ENCODE measurements at regions not wholly inside any gene's neighbourhood (a gene's known extent, or its start where the extent isn't known, plus 50 kb on each side); places are given as distances from the start of the nearest gene placed in this dataset.

DNA sequence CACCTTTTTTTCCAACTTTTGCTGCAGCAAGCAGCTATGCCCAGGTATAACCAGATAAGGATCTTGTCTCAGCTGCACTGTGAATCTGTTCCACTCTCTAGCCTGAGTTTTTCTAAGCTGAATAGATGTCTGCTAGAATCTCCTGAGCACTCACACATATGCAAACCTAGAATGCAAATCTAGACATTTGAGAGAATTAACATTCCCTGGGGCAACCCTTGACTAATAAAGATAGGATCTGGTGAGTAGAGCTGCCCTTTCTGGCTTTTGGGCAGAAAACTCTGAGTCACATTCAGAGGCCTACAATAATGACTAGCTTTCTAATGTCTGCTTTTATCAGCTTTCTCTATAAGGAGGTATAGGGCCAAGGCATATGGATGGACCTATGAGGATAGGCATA is 61.4 kb upstream of the BARHL2 start:
- DNase-seq: no peak

DNA sequence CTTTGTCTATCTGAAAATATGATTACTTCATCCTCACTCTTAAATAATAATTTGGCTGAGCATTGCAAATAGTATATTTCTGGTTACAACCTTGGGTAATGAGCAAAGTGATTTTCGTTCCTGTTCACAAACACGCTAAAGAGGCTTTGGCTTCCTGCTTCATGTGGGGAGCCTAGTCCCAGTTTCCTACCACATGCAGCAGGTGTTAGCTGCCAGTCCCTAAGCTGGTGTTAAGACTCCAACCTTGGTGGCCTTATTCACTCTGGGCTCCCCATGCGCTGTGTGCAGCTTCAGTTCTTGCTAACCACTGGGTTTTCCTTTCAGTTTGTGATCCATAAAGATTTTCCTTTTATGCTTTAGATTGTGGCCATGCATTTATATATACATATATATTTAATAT is 56.7 kb upstream of the BARHL2 start:
- no peak for DNase-seq

- no peak for DNase-seq
These were observed 51.7 kb upstream of the BARHL2 start for GRCh38 chr1:90768826-90769225.

- DNase-seq: no peak
These were observed 51.0 kb upstream of the BARHL2 start for GRCh38 chr1:90768098-90768497.
